IMR-90 (cell line): ENCODE measurements at regions not wholly inside any gene's neighbourhood (a gene's known extent, or its start where the extent isn't known, plus 50 kb on each side); places are given as distances from the start of the nearest gene placed in this dataset.

Source experiments
- ATAC-seq: fragments of 200-7000 bp; cut with Tn5 transposase; 2 replicates; pipeline ENCODE4 v1.9.1; 2020; ENCODE audit warnings: low read depth, mild to moderate bottlenecking, moderate library complexity
- BruUV-seq: library from RNA; stranded (reverse); fragments of 400-500 nt; replicated peaks from 2 replicates; lab custom pipeline; 2021; lab: Mats Ljungman, UMichigan
- CTCF ChIA-PET: fragments of 300-600 bp; formaldehyde crosslinking; extraction: SDS; loops from one replicate; lab custom pipeline; 2021; ENCODE audit warnings: antibody characterized with exemption; lab: Yijun Ruan, JAX
- POLR2A ChIA-PET: fragments of 300-600 bp; sonication (Branson Sonifier 250); formaldehyde crosslinking; loops from one replicate; lab custom pipeline; 2022; ENCODE audit warnings: antibody characterized with exemption; ENCODE audit not compliant: unreplicated experiment; lab: Charles Lee
- DNase-seq: peaks from one replicate; pipeline ENCODE4 v3.0.0; 2013
- H2AFZ ChIP-seq: replicated peaks from 2 replicates; pipeline ENCODE3; 2013; ENCODE audit warnings: low read length, mild to moderate bottlenecking; ENCODE audit not compliant: poor library complexity
- H2AK5ac ChIP-seq: 2 replicates; pipeline ENCODE4 v1.6.1; 2013; ENCODE audit warnings: low read depth, low read length, inconsistent platforms
- H2AK9ac ChIP-seq: replicated peaks from 2 replicates; pipeline ENCODE3; 2013; ENCODE audit warnings: mild to moderate bottlenecking, low read depth, low read length, moderate library complexity; ENCODE audit not compliant: poor library complexity
- H2BK120ac ChIP-seq: 2 replicates; pipeline ENCODE4 v1.6.1; 2013; ENCODE audit warnings: low read depth, low read length, inconsistent platforms
- H2BK15ac ChIP-seq: 3 replicates; pipeline ENCODE4 v1.6.1; 2013; ENCODE audit warnings: low read depth, low read length, inconsistent platforms
- H2BK20ac ChIP-seq: 2 replicates; pipeline ENCODE4 v1.6.1; 2013; ENCODE audit warnings: low read depth, mild to moderate bottlenecking, inconsistent platforms, low read length, moderate library complexity
- H2BK5ac ChIP-seq: 2 replicates; pipeline ENCODE4 v1.6.1; 2013; ENCODE audit warnings: mild to moderate bottlenecking, low read depth, low read length, inconsistent platforms; ENCODE audit not compliant: poor library complexity, severe bottlenecking
- H3K14ac ChIP-seq: replicated peaks from 2 replicates; pipeline ENCODE4 v1.6.1; 2013; ENCODE audit warnings: low read depth, low read length, inconsistent platforms
- H3K18ac ChIP-seq: 2 replicates; pipeline ENCODE4 v1.6.1; 2013; ENCODE audit warnings: low read depth, low read length, control low read depth
- H3K23ac ChIP-seq: 2 replicates; pipeline ENCODE4 v1.6.1; 2013; ENCODE audit warnings: low read depth, low read length, inconsistent platforms
- H3K27ac ChIP-seq: 2 replicates; pipeline ENCODE4 v1.5.1; 2013; ENCODE audit warnings: mild to moderate bottlenecking, control low read depth, low read length; ENCODE audit not compliant: insufficient read depth
- H3K27me3 ChIP-seq: 2 replicates; pipeline ENCODE4 v1.6.1; 2013; ENCODE audit warnings: low read length; ENCODE audit not compliant: control insufficient read depth, insufficient read depth
- H3K36me3 ChIP-seq: 2 replicates; pipeline ENCODE4 v1.6.1; 2013; ENCODE audit warnings: low read length, mixed read lengths; ENCODE audit not compliant: control insufficient read depth, insufficient read depth
- H3K4ac ChIP-seq: 2 replicates; pipeline ENCODE4 v1.6.1; 2013; ENCODE audit warnings: low read depth, low read length, inconsistent platforms
- H3K4me1 ChIP-seq: 2 replicates; pipeline ENCODE4 v1.6.1; 2013; ENCODE audit warnings: low read length, mixed read lengths; ENCODE audit not compliant: control insufficient read depth, insufficient read depth
- H3K4me2 ChIP-seq: 2 replicates; pipeline ENCODE4 v1.6.1; 2013; ENCODE audit warnings: low read depth, mild to moderate bottlenecking, control low read depth, low read length, moderate library complexity
- H3K4me3 ChIP-seq: 2 replicates; pipeline ENCODE4 v1.5.1; 2013; ENCODE audit warnings: low read depth, mild to moderate bottlenecking, control low read depth, low read length, moderate library complexity; ENCODE audit not compliant: insufficient read depth
- H3K56ac ChIP-seq: 2 replicates; pipeline ENCODE4 v1.6.1; 2013; ENCODE audit warnings: low read length, inconsistent platforms; ENCODE audit not compliant: insufficient read depth; ENCODE audit errors: extremely low read depth
- H3K79me1 ChIP-seq, 2 experiments: 2 replicates each; pipeline ENCODE4 v1.6.1; 2013; ENCODE audit warnings: low read length in 2 of 2, inconsistent platforms in 1 of 2, low read depth in 1 of 2
- H3K9ac ChIP-seq: 2 replicates; pipeline ENCODE4 v1.6.1; 2013; ENCODE audit warnings: low read depth, low read length, control low read depth
- H3K9me1 ChIP-seq: 2 replicates; pipeline ENCODE4 v1.6.1; 2013; ENCODE audit warnings: low read length, inconsistent platforms; ENCODE audit not compliant: insufficient read depth
- H3K9me3 ChIP-seq: 2 replicates; pipeline ENCODE4 v1.6.1; 2013; ENCODE audit warnings: low read length; ENCODE audit not compliant: control insufficient read depth, insufficient read depth
- H4K20me1 ChIP-seq: 2 replicates; pipeline ENCODE4 v1.6.1; 2013; ENCODE audit warnings: low read length, inconsistent platforms; ENCODE audit not compliant: insufficient read depth
- H4K5ac ChIP-seq: 2 replicates; pipeline ENCODE4 v1.6.1; 2013; ENCODE audit warnings: mild to moderate bottlenecking, low read depth, low read length, control low read depth
- H4K8ac ChIP-seq, 2 experiments: 2 replicates each; pipeline ENCODE4 v1.6.1; 2013; ENCODE audit warnings: low read depth in 2 of 2, low read length in 2 of 2, control low read depth in 1 of 2, inconsistent platforms in 1 of 2
- H4K91ac ChIP-seq: 2 replicates; pipeline ENCODE4 v1.6.1; 2013; ENCODE audit warnings: low read depth, low read length, inconsistent platforms; ENCODE audit not compliant: insufficient read depth
- MAFK ChIP-seq: IDR thresholded peaks from 2 replicates; pipeline ENCODE4 v1.6.1; 2012; ENCODE audit warnings: low read depth, low read length, improper control_type of control experiment
- MXI1 ChIP-seq: IDR thresholded peaks from 2 replicates; pipeline ENCODE4 v1.6.1; 2012; ENCODE audit warnings: low read depth, mild to moderate bottlenecking, low read length, moderate library complexity, borderline replicate concordance
- RCOR1 ChIP-seq: IDR thresholded peaks from 2 replicates; pipeline ENCODE4 v1.6.1; 2012; ENCODE audit warnings: mild to moderate bottlenecking, low read length, improper control_type of control experiment; ENCODE audit not compliant: insufficient replicate concordance
- RFX5 ChIP-seq: IDR thresholded peaks from 2 replicates; pipeline ENCODE4 v1.8.0; 2012; ENCODE audit warnings: low read depth, mild to moderate bottlenecking, low read length, moderate library complexity
- SMC3 ChIP-seq: fragments of 150-350 bp; IDR thresholded peaks from 2 replicates; pipeline ENCODE4 v1.6.1; 2016; ENCODE audit warnings: low read depth, mild to moderate bottlenecking, antibody characterized with exemption, low read length, moderate library complexity
- WGBS, 2 experiments: methylation state at CpG; one replicate each; pipeline versions ENCODE4 v1.1.5 to v1.1.7; 2013; ENCODE audit warnings: missing lambda C conversion rate in 2 of 2; ENCODE audit not compliant: insufficient read length in 1 of 2; ENCODE audit errors: extremely low coverage in 2 of 2; 5-methylcytosine and 5-hydroxymethylcytosine counted together
- dilution Hi-C: fragments of 300-500 bp; cut with HindIII; formaldehyde crosslinking; loops from one replicate; pipeline ENCODE4 v1.14.3; 2018; ENCODE audit warnings: low sequenced_read_pairs; ENCODE audit not compliant: unreplicated experiment
- in situ Hi-C: fragments of 300-500 bp; cut with MboI; formaldehyde crosslinking; loops from 3 replicates; pipeline ENCODE4 v1.14.3; 2019; ENCODE audit warnings: low sequenced_read_pairs, inconsistent platforms, mixed read lengths
- intact Hi-C: fragments of 100-400 bp; cut with micrococcal nuclease; formaldehyde crosslinking; loops from 2 replicates; pipeline ENCODE4 v1.10.0; 2022
- TF ChIP-seq, protein P1 (sequence below): conservative IDR thresholded peaks from 2 replicates; pipeline ENCODE4 v1.5.1; 2012; ENCODE audit warnings: mild to moderate bottlenecking, low read depth, low read length, improper control_type of control experiment

DNA sequence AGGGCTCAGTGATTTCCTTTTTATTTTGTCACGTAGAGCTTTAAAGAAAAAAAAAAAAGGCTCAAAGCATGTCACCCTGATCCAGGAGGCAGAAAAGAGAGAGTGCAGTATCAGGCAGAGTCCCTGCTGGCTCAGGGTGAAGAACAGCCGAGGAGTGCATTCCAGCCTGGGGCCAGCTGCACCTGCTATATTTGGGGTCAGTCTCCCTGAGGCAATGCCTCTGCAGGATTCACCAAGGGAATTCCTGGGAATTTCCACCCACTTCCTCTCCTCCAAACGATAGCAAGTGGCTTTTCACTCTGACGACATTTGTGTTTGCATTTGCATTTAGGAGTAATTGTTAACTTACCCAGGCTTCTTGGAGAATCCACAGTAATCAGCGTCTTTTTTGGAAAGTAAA lies 202.9 kb upstream of the CTNNB1 start:
- intact Hi-C loops = no loop called here

More for the DNA sequence above, 202.9 kb upstream of the CTNNB1 start:
- Histone ChIP-seq H2AK5ac (no peak overlapping the region), H2BK5ac (no peak overlapping the region), H4K8ac (no peak overlapping the region), H3K79me1 (no peaks in the 10 kb centered on the region), H3K4ac (no peak overlapping the region), H3K18ac (no peak overlapping the region), H4K91ac (no peak overlapping the region), H3K27me3 (peaks cover 3% of the 10 kb centered on the region; the same call in 1 of the 2 replicates), H2AFZ (no peak overlapping the region), H4K5ac (no peak overlapping the region), H3K4me1 (no peaks in the 10 kb centered on the region), H3K23ac (no peak overlapping the region), H3K9ac (no peak overlapping the region), H2BK120ac (no peak overlapping the region), H3K4me3 (no peak overlapping the region), H3K56ac (no peak overlapping the region), H2AK9ac (no peak overlapping the region), H3K9me3 (no peaks in the 10 kb centered on the region; the same call in 1 of the 2 replicates), H3K36me3 (no peaks in the 10 kb centered on the region), H3K9me1 (no peaks in the 10 kb centered on the region), H3K4me2 (no peak overlapping the region), H2BK20ac (no peak overlapping the region), H3K14ac (no peak overlapping the region), H3K27ac (no peak overlapping the region), H4K20me1 (no peaks in the 10 kb centered on the region), H2BK15ac (no peak overlapping the region)
- dilution Hi-C loops = no loop called here
- ATAC-seq (no peak), DNase-seq (no peak)
- BruUV-seq = no TSS peak
- WGBS, 2 experiments = no CpG with 5 or more reads among the region's 5 CpGs
- in situ Hi-C loops = no loop called here
- ChIA-PET CTCF (no interaction called here), POLR2A (no interaction called here)
- no peak for TF ChIP-seq RCOR1
- no peak for TF ChIP-seq MAFK
- TF ChIP-seq RFX5 = no peak
- TF ChIP-seq, protein P1, sequence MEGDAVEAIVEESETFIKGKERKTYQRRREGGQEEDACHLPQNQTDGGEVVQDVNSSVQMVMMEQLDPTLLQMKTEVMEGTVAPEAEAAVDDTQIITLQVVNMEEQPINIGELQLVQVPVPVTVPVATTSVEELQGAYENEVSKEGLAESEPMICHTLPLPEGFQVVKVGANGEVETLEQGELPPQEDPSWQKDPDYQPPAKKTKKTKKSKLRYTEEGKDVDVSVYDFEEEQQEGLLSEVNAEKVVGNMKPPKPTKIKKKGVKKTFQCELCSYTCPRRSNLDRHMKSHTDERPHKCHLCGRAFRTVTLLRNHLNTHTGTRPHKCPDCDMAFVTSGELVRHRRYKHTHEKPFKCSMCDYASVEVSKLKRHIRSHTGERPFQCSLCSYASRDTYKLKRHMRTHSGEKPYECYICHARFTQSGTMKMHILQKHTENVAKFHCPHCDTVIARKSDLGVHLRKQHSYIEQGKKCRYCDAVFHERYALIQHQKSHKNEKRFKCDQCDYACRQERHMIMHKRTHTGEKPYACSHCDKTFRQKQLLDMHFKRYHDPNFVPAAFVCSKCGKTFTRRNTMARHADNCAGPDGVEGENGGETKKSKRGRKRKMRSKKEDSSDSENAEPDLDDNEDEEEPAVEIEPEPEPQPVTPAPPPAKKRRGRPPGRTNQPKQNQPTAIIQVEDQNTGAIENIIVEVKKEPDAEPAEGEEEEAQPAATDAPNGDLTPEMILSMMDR = no peak
- no peak for TF ChIP-seq SMC3
- TF ChIP-seq MXI1 = no peak
